Mesodermal cell (in vitro differentiated cells): ENCODE measurements at regions not wholly inside any gene's neighbourhood (a gene's known extent, or its start where the extent isn't known, plus 50 kb on each side); places are given as distances from the start of the nearest gene placed in this dataset.
"Not testable (repeated sequence)": the region's sequence is repeated elsewhere in the genome, so short reads cannot be mapped to it uniquely, and the experiment has no call there.

Source experiments
- H3K27ac ChIP-seq: 2 replicates; pipeline ENCODE4 v1.7.0; 2013; ENCODE audit warnings: mild to moderate bottlenecking, low read depth, low read length, moderate library complexity; ENCODE audit not compliant: severe bottlenecking
- H3K36me3 ChIP-seq: 2 replicates; pipeline ENCODE4 v1.7.1; 2013; ENCODE audit warnings: mild to moderate bottlenecking, low read length, moderate library complexity; ENCODE audit not compliant: control insufficient read depth, insufficient read depth
- H3K4me1 ChIP-seq: one replicate; pipeline ENCODE4 v1.7.1; 2013; ENCODE audit warnings: mild to moderate bottlenecking, low read length; ENCODE audit not compliant: insufficient read depth, control insufficient read depth, poor library complexity, severe bottlenecking
- H3K4me3 ChIP-seq: 2 replicates; pipeline ENCODE4 v1.7.0; 2013; ENCODE audit warnings: low read length, control low read depth, mild to moderate bottlenecking; ENCODE audit not compliant: insufficient read depth, poor library complexity, severe bottlenecking; ENCODE audit errors: extremely low read depth
- H3K9me3 ChIP-seq: 2 replicates; pipeline ENCODE4 v1.7.1; 2013; ENCODE audit warnings: mild to moderate bottlenecking, low read length, moderate library complexity; ENCODE audit not compliant: control insufficient read depth
- WGBS, 2 experiments: methylation state at CpG; one replicate each; pipeline ENCODE4 v1.1.5; 2013; ENCODE audit warnings: missing lambda C conversion rate in 2 of 2; ENCODE audit not compliant: insufficient coverage in 2 of 2; 5-methylcytosine and 5-hydroxymethylcytosine counted together

DNA sequence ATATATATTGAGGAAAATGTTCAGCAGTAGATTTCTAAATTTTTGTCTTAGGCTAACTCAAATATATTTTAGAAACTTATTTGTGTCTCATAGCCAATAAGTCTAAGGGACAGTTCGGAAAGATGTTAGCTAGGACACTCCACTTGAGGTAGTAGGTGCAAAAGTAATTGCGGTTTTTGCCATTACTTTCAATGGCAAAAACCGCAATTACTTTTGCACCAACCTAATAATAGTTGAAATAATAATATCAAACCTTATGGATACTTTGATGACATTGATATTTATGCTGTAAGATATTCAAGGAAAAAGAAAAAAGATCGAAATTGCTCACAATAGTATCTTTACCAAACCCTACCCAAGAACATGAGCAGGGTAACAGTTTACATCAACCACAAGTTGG lies 555.5 kb upstream of the ST8SIA4 start:
- Histone ChIP-seq H3K4me3 (no peak overlapping the region), H3K4me1 (no peaks in the 10 kb centered on the region), H3K9me3 (no peaks in the 10 kb centered on the region), H3K36me3 (no peaks in the 10 kb centered on the region), H3K27ac (no peak overlapping the region)
- no CpG with 5 or more reads among the region's 4 CpGs for WGBS, 2 experiments

DNA sequence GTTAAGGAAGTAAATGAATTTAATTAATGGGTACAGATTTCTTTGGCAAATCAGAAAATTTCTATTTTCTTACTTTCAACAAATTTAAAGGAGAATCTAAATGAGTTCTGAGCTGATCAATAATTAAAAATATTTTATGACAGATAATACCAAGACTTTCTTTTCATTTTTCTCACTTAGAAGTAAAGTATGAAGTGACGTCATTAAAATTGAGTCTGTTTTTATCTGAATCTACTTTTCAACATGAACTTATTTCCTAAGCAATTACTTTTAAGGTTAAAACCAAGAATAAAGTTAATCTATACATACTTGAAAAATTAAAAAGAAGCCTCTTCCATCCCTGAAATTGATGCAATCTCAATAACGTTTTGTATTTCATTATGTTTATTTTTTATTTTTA lies 552.8 kb upstream of the ST8SIA4 start:
- Histone ChIP-seq H3K36me3 (no peaks in the 10 kb centered on the region), H3K27ac (no peak overlapping the region), H3K9me3 (no peaks in the 10 kb centered on the region), H3K4me1 (no peaks in the 10 kb centered on the region), H3K4me3 (no peak overlapping the region)
- WGBS, 2 experiments, result no CpG with 5 or more reads among the region's 2 CpGs

DNA sequence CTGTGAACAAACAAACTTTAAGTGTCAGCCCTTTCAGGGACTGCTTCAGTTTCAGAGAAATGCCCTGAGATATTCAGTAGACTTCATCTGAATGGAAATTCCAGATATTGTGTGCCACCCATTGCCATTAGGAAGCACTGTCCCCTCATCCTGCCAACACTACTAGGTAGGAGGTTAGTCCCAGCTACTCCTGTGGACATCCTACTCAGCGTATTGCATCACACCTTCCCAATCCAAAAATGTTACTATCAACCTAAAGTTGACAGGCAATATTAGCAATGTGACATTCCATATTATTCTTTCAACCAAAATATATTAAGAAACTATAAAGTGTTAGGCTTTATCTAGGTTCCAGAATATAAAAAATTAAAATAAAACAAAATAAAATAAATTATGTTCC lies 552.0 kb upstream of the ST8SIA4 start:
- WGBS, 2 experiments, result 100% methylated on average over 1 of the region's 1 CpG; no CpG with 5 or more reads in 1 of the 2 experiments
- no peak overlapping the region for H3K4me3 ChIP-seq
- no peaks in the 10 kb centered on the region for H3K9me3 ChIP-seq
- H3K4me1 ChIP-seq, result no peaks in the 10 kb centered on the region
- H3K27ac ChIP-seq, result no peak overlapping the region
- no peaks in the 10 kb centered on the region for H3K36me3 ChIP-seq

DNA sequence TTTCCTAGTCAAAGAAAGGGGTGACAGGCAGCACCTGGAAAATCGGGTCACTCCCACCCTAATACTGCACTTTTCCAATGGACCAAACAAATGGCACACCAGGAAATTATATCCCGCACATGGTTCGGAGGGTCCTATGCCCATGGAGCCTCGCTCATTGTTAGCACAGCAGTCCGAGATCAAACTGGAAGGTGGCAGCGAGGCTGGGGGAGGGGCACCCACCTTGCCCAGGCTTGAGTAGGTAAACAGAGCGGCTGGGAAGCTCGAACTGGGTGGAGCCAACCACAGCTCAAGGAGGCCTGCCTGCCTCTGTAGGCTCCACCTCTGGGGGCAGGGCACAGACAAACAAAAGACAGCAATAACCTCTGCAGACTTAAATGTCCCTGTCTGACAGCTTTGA lies 539.2 kb upstream of the ST8SIA4 start:
- not testable (repeated sequence) for H3K4me3 ChIP-seq, H3K27ac ChIP-seq, H3K36me3 ChIP-seq, H3K4me1 ChIP-seq, H3K9me3 ChIP-seq
- WGBS, 2 experiments, result 87 to 94% methylated on average over 7 of the region's 8 CpGs

DNA sequence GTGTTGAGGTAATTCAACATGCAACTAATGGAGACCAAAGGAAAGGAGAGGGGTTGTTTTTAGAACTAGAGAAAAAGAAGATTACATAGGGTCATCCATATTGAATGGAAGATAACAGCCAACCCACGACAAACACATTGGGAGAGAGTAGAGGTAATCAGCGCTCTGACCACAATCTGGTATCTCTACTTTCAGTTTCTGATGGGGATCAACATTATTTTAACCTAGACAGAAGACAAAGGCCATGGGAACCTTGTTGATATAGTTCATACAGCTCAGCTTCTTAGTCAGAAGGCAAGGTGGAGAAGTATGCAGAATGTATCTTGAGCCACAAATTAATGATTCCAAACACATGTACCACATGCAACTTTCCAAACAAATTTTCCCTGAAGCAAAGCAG lies 537.1 kb upstream of the ST8SIA4 start:
- Histone ChIP-seq H3K27ac (no peak overlapping the region), H3K9me3 (no peaks in the 10 kb centered on the region), H3K36me3 (no peaks in the 10 kb centered on the region), H3K4me3 (no peak overlapping the region), H3K4me1 (no peaks in the 10 kb centered on the region)
- WGBS, 2 experiments, result 100% methylated on average over 1 of the region's 2 CpGs; no CpG with 5 or more reads in 1 of the 2 experiments

DNA sequence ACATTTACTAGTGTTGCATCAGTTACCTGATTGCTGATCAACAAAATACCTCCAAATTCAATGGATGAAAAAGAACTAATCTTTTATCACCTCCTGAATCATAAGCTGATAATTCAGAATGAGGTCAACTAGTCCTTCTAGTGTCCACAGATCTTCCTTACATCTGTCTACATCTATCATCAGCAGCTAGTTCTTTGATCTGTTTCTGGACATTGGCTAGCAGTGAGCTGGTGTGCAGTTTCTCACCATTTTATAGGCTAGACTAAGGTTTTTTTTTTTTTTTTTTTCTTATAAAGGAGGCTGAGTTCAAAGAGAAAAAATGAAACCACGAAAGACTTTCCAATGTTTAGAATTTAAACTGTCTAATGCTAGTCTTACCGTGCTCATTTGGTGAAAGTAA lies 534.3 kb upstream of the ST8SIA4 start:
- Histone ChIP-seq H3K4me3 (no peak overlapping the region), H3K27ac (no peak overlapping the region), H3K9me3 (no peaks in the 10 kb centered on the region), H3K4me1 (no peaks in the 10 kb centered on the region), H3K36me3 (no peaks in the 10 kb centered on the region)
- WGBS, 2 experiments, result 63 to 88% methylated on average over 1 to 2 of the region's 2 CpGs

DNA sequence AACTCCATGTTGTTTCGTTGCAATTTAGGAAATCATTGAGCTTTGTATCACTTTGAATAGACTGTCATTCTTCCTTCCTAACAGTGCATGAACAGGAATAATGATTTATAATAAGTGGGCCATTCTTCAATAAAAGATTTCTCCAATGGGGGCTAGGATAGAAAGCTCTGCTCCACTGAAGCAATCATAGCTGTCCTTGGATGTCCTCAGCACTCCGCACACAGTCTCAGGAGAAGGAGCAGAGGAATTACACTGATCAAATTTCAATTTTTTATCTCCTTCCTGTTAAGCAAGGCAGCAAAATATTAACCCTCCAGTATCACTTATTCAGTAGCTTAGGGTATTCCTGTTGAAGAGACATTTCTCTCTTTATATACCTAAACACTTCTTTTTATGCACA lies 532.7 kb upstream of the ST8SIA4 start:
- H3K27ac ChIP-seq, result no peak overlapping the region
- 80 to 94% methylated on average over 1 to 2 of the region's 2 CpGs for WGBS, 2 experiments

DNA sequence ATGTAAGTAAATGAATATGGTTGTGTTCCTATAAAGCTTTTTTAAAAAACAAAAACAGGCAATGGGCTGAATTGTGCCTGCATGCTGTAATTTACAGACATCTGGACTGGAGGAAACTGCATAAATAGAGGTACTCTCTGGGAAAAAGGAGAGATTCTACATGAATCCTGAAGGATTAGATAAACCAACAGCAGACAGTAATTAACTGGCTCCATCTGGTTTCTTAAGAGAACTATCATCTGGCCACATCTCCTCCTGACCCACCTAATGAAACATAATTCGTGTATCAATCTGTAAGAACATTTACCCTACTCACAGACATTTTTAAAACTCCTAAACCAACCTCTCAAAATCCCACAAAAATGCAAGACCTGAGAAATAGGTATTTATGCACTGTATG lies 528.1 kb upstream of the ST8SIA4 start:
- WGBS, 2 experiments, result 20% methylated on average over 1 of the region's 1 CpG; no CpG with 5 or more reads in 1 of the 2 experiments
- no peak overlapping the region for H3K4me3 ChIP-seq
- no peaks in the 10 kb centered on the region for H3K4me1 ChIP-seq
- no peak overlapping the region for H3K27ac ChIP-seq
- no peaks in the 10 kb centered on the region for H3K9me3 ChIP-seq
- no peaks in the 10 kb centered on the region for H3K36me3 ChIP-seq

More for the DNA sequence above, 532.7 kb upstream of the ST8SIA4 start:
- Histone ChIP-seq H3K36me3 (no peaks in the 10 kb centered on the region), H3K4me1 (no peaks in the 10 kb centered on the region), H3K4me3 (no peak overlapping the region), H3K9me3 (no peaks in the 10 kb centered on the region)

DNA sequence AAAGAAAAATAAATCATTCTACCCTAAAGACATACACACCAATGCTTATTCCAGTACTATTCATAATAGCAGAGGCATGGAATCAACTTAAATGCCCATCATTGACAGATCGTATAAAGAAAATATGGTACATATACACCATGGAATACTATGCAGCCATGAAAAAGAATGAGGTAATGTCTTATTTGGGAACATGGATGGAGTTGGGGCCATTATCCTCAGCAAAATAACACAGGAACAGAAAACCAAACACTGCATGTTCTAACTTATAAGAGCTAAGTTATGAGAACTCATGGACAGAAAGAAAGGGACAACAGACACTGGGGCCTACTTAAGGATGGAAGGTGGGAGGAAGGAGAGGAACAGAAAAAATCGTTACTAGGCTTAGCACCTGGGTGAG lies 527.5 kb upstream of the ST8SIA4 start:
- WGBS, 2 experiments, result no CpG with 5 or more reads among the region's 2 CpGs
- Histone ChIP-seq H3K4me1 (no peaks in the 10 kb centered on the region), H3K4me3 (no peak overlapping the region), H3K36me3 (no peaks in the 10 kb centered on the region), H3K9me3 (no peaks in the 10 kb centered on the region), H3K27ac (no peak overlapping the region)

DNA sequence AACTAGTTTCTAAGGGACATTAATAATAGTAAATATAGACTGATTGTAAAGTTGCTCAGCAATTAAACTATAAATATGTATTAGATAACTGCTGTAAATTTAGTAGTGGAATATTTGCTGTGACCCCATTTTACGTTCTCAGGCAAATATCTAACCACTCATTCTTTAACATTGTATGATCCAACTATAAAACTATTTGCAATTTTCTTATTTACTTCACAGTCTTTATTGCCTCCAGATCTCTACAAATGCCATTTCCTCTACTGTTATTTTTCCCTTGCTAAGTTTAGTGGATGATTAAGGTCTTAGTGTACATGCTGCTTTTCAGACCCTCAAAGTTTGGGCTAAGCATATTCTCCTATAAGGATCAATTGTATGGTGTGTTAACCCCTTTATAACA lies 526.2 kb upstream of the ST8SIA4 start:
- 100% methylated on average over 1 of the region's 1 CpG; no CpG with 5 or more reads in 1 of the 2 experiments for whole genome bisulfite sequencing, 2 experiments
- Histone ChIP-seq H3K4me3 (no peak overlapping the region), H3K27ac (no peak overlapping the region), H3K9me3 (no peaks in the 10 kb centered on the region), H3K36me3 (no peaks in the 10 kb centered on the region), H3K4me1 (no peaks in the 10 kb centered on the region)

DNA sequence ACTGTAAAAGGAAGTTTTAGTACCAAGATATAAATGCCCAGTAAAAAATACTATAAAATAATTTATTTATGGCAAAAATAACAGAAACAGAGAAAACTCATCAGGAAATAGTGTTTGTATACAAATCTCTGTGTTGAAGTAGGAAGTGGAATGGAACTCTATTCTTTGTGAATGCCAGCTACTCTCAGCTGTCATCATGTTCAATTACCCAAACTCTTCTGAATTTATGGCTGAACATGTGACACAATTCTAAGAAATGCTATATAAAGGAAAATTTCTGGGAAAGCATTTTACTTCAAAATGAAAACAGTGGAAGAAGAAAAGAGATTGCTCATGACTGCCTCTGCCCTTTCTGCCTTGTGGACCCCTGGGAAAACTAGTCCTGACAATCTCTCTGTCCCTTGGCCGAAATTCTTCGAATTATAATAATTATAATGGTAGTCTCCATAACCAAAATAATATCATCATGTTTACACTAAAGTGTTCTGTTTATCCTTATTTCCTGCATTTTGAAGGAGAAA lies 522.3 kb upstream of the ST8SIA4 start:
- Histone ChIP-seq H3K36me3 (no peaks in the 10 kb centered on the region), H3K4me1 (no peaks in the 10 kb centered on the region), H3K4me3 (no peak overlapping the region), H3K27ac (no peak overlapping the region), H3K9me3 (no peaks in the 10 kb centered on the region)
- WGBS, 2 experiments, result no CpG with 5 or more reads among the region's 2 CpGs
